ENCODE measurements at regions not wholly inside any gene's neighbourhood (a gene's known extent, or its start where the extent isn't known, plus 50 kb on each side); places are given as distances from the start of the nearest gene placed in this dataset.

DNA sequence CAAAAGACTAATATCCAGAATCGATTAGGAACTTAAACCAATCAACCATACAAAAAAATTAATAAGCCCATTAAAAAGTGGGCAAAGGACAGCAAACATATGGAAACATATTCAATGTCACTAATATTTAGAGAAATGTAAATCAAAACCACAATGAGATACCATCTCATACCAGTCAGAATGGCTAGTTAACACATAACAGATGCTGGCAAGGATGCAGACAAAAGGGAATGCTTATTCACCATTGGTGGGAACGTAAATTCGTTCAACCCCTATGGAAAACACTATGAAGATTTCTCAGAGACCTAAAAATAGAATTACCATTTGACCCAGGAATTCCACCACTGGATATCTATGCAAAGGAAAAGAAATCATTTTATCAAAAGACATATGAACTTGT, 468.2 kb upstream of the ST6GAL2 start:
- no peak overlapping the region for H3K4me3 ChIP-seq (ENCODE audit: control extremely low read depth in 1 of 5, extremely low read depth in 1 of 5, insufficient read depth in 1 of 5, low read depth in 2 of 5, low read length in 4 of 5)
- no peak for TF ChIP-seq EZH2 (IDR thresholded peaks at IDR 0.05; ENCODE audit: borderline replicate concordance, insufficient read depth, low read depth, low read length, poor library complexity, severe bottlenecking)
- TF ChIP-seq, protein P1, sequence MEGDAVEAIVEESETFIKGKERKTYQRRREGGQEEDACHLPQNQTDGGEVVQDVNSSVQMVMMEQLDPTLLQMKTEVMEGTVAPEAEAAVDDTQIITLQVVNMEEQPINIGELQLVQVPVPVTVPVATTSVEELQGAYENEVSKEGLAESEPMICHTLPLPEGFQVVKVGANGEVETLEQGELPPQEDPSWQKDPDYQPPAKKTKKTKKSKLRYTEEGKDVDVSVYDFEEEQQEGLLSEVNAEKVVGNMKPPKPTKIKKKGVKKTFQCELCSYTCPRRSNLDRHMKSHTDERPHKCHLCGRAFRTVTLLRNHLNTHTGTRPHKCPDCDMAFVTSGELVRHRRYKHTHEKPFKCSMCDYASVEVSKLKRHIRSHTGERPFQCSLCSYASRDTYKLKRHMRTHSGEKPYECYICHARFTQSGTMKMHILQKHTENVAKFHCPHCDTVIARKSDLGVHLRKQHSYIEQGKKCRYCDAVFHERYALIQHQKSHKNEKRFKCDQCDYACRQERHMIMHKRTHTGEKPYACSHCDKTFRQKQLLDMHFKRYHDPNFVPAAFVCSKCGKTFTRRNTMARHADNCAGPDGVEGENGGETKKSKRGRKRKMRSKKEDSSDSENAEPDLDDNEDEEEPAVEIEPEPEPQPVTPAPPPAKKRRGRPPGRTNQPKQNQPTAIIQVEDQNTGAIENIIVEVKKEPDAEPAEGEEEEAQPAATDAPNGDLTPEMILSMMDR (IDR thresholded peaks at IDR 0.05) = no peak
- Mint-ChIP-seq H3K4me3 (no peak overlapping the region), H3K27ac (no peak overlapping the region), H3K9me3 (ENCODE audit: insufficient read depth) (peaks cover 8% of the 10 kb centered on the region), H3K27me3 (no peaks in the 10 kb centered on the region), H3K4me1 (no peaks in the 10 kb centered on the region)
- WGBS (ENCODE audit: insufficient coverage) = no CpG with 5 or more reads among the region's 3 CpGs
- H2AFZ ChIP-seq (ENCODE audit: insufficient read depth, low read depth, low read length, poor library complexity, severe bottlenecking) = no peak overlapping the region
- intact Hi-C loops (cut with micrococcal nuclease) = no loop called here
- ATAC-seq (ENCODE audit: low read depth) = no peak
- H3K36me3 ChIP-seq (replicated peaks in 1 of 2; ENCODE audit: control extremely low read depth in 1 of 2, control insufficient read depth in 1 of 2, extremely low read depth in 1 of 2, insufficient read depth in 2 of 2, low read length in 1 of 2) = no peaks in the 10 kb centered on the region
- no peaks in the 10 kb centered on the region for H3K4me1 ChIP-seq (ENCODE audit: control insufficient read depth in 2 of 2, insufficient read depth in 2 of 2, low read length in 2 of 2)
- no peak overlapping the region for H3K27ac ChIP-seq (ENCODE audit: low read length in 2 of 2)
- no peaks in the 10 kb centered on the region for H4K20me1 ChIP-seq (ENCODE audit: control insufficient read depth, insufficient read depth, low read length, poor library complexity, severe bottlenecking)
- no peak overlapping the region for H3K4me2 ChIP-seq (replicated peaks; ENCODE audit: low read depth, low read length, poor library complexity, severe bottlenecking)
- no peaks in the 10 kb centered on the region for H3K79me2 ChIP-seq (ENCODE audit: control insufficient read depth, insufficient read depth, low read length)
- CTCF ChIA-PET = no interaction called here
- peaks cover 0 to 2% (median 0%) of the 10 kb centered on the region in 3 donors for H3K9me3 ChIP-seq (ENCODE audit: control extremely low read depth in 1 of 3, control insufficient read depth in 2 of 3, insufficient read depth in 1 of 3, low read length in 2 of 3)
- no peak overlapping the region for H3K9ac ChIP-seq (ENCODE audit: low read length)
- H3K27me3 ChIP-seq (replicated peaks in 1 of 4; ENCODE audit: control extremely low read depth in 1 of 4, control insufficient read depth in 3 of 4, insufficient read depth in 4 of 4, low read length in 3 of 4) = no peaks in the 10 kb centered on the region
- POLR2A ChIA-PET = no interaction called here
- no peak for DNase-seq

DNA sequence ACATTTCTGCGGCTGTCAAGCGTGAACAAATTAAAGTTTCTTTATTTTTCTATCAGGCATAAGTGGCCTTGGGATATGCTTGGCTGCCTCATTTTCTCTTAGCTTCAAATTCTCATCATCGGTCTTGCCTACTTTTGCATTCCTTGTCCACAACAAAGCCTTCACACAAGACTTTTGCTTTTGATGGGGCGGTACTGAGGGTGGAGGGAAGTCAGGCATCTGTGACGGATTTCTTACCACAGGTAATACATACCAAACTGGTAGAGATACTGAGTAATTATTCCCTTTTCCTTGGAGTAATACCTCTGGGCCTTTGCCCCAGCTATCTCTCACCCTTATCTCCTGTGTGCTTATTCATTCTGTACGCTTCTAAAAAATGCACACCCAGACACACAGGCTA, 468.3 kb upstream of the RGPD4 start:
- Histone ChIP-seq H3K4me3 (ENCODE audit: control extremely low read depth in 1 of 5, extremely low read depth in 1 of 5, insufficient read depth in 1 of 5, low read depth in 2 of 5, low read length in 4 of 5) (no peak overlapping the region), H3K27me3 (replicated peaks in 1 of 4; ENCODE audit: control extremely low read depth in 1 of 4, control insufficient read depth in 3 of 4, insufficient read depth in 4 of 4, low read length in 3 of 4) (no peaks in the 10 kb centered on the region), H3K27ac (ENCODE audit: low read length in 2 of 2) (no peak overlapping the region), H4K20me1 (ENCODE audit: control insufficient read depth, insufficient read depth, low read length, poor library complexity, severe bottlenecking) (no peaks in the 10 kb centered on the region), H3K9ac (ENCODE audit: low read length) (no peak overlapping the region), H3K4me1 (ENCODE audit: control insufficient read depth in 2 of 2, insufficient read depth in 2 of 2, low read length in 2 of 2) (no peaks in the 10 kb centered on the region), H3K36me3 (replicated peaks in 1 of 2; ENCODE audit: control extremely low read depth in 1 of 2, control insufficient read depth in 1 of 2, extremely low read depth in 1 of 2, insufficient read depth in 2 of 2, low read length in 1 of 2) (no peaks in the 10 kb centered on the region), H3K79me2 (ENCODE audit: control insufficient read depth, insufficient read depth, low read length) (no peaks in the 10 kb centered on the region), H3K4me2 (replicated peaks; ENCODE audit: low read depth, low read length, poor library complexity, severe bottlenecking) (no peak overlapping the region), H2AFZ (ENCODE audit: insufficient read depth, low read depth, low read length, poor library complexity, severe bottlenecking) (no peak overlapping the region), H3K9me3 (ENCODE audit: control extremely low read depth in 1 of 3, control insufficient read depth in 2 of 3, insufficient read depth in 1 of 3, low read length in 2 of 3) (peaks cover 0 to 3% (median 0%) of the 10 kb centered on the region in 3 donors)
- no peak overlapping the region for H3K27ac Mint-ChIP-seq
- no peak overlapping the region for H3K4me3 Mint-ChIP-seq
- ChIA-PET POLR2A (no interaction called here), CTCF (no interaction called here)
- intact Hi-C loops (cut with micrococcal nuclease) = no loop called here
- no peaks in the 10 kb centered on the region for H3K27me3 Mint-ChIP-seq
- DNase-seq (no peak), ATAC-seq (ENCODE audit: low read depth) (no peak)
- TF ChIP-seq, protein P1 (IDR thresholded peaks at IDR 0.05) = no peak
- no peak for TF ChIP-seq EZH2 (IDR thresholded peaks at IDR 0.05; ENCODE audit: borderline replicate concordance, insufficient read depth, low read depth, low read length, poor library complexity, severe bottlenecking)
- 100% methylated on average over 1 of the region's 6 CpGs for WGBS (ENCODE audit: insufficient coverage)
- H3K9me3 Mint-ChIP-seq (ENCODE audit: insufficient read depth) = peaks cover 8% of the 10 kb centered on the region
- H3K4me1 Mint-ChIP-seq = no peaks in the 10 kb centered on the region

Measured in B cell (primary cell).